Astrocyte (in vitro differentiated cells and primary cell): ENCODE measurements at regions not wholly inside any gene's neighbourhood (a gene's known extent, or its start where the extent isn't known, plus 50 kb on each side); places are given as distances from the start of the nearest gene placed in this dataset.

Experiments used
- DNase-seq: peaks from one replicate; pipeline ENCODE4 v3.0.0-alpha.2; 2010; ENCODE audit warnings: low read depth
- FAIRE-seq: peaks from 2 replicates; lab custom pipeline; 2011; peaks lifted over from hg19 to GRCh38; lab: Jason Lieb, UNC
- H2AFZ ChIP-seq: 2 replicates; pipeline ENCODE4 v1.6.0; 2012; ENCODE audit warnings: low read depth, low read length, inconsistent platforms
- H3K27ac ChIP-seq: 2 replicates; pipeline ENCODE4 v1.5.1; 2011; ENCODE audit warnings: low read depth, low read length, inconsistent platforms
- H3K27me3 ChIP-seq: 2 replicates; pipeline ENCODE4 v1.6.0; 2011; ENCODE audit warnings: low read length, inconsistent platforms; ENCODE audit not compliant: insufficient read depth
- H3K36me3 ChIP-seq: 2 replicates; pipeline ENCODE4 v1.5.1; 2011; ENCODE audit warnings: low read length, inconsistent platforms; ENCODE audit not compliant: insufficient read depth
- H3K4me1 ChIP-seq: 2 replicates; pipeline ENCODE4 v1.5.1; 2011; ENCODE audit warnings: low read length, inconsistent platforms; ENCODE audit not compliant: insufficient read depth
- H3K4me2 ChIP-seq: 2 replicates; pipeline ENCODE4 v1.6.0; 2012; ENCODE audit warnings: low read length, inconsistent platforms
- H3K4me3 ChIP-seq: 2 replicates; pipeline ENCODE4 v1.5.1; 2011; ENCODE audit warnings: low read depth, mild to moderate bottlenecking, low read length, inconsistent platforms; ENCODE audit not compliant: insufficient read depth
- H3K79me2 ChIP-seq: 2 replicates; pipeline ENCODE4 v1.6.0; 2012; ENCODE audit warnings: mild to moderate bottlenecking, low read length, inconsistent platforms; ENCODE audit not compliant: insufficient read depth
- H3K9ac ChIP-seq: 2 replicates; pipeline ENCODE4 v1.6.0; 2012; ENCODE audit warnings: mild to moderate bottlenecking, low read length, inconsistent platforms
- H3K9me3 ChIP-seq: 2 replicates; pipeline ENCODE4 v1.5.1; 2012; ENCODE audit warnings: low read depth, mild to moderate bottlenecking, low read length, inconsistent platforms; ENCODE audit not compliant: insufficient read depth
- H4K20me1 ChIP-seq: 2 replicates; pipeline ENCODE4 v1.6.0; 2012; ENCODE audit warnings: low read length, inconsistent platforms; ENCODE audit not compliant: insufficient read depth
- H3K27ac Mint-ChIP-seq: one replicate; pipeline ENCODE4 v1.8.0; 2021; ENCODE audit warnings: mild to moderate bottlenecking, mixed read lengths; ENCODE audit not compliant: unreplicated experiment
- H3K27me3 Mint-ChIP-seq: one replicate; pipeline ENCODE4 v1.8.0; 2021; ENCODE audit warnings: low read depth, mixed read lengths; ENCODE audit not compliant: unreplicated experiment
- H3K36me3 Mint-ChIP-seq: one replicate; pipeline ENCODE4 v1.8.0; 2021; ENCODE audit warnings: low read depth, mixed read lengths; ENCODE audit not compliant: unreplicated experiment
- H3K4me1 Mint-ChIP-seq: one replicate; pipeline ENCODE4 v1.8.0; 2021; ENCODE audit warnings: low read depth, mixed read lengths; ENCODE audit not compliant: unreplicated experiment
- H3K4me3 Mint-ChIP-seq: one replicate; pipeline ENCODE4 v1.8.0; 2021; ENCODE audit warnings: mild to moderate bottlenecking, moderate library complexity, mixed read lengths; ENCODE audit not compliant: unreplicated experiment
- H3K9me3 Mint-ChIP-seq: one replicate; pipeline ENCODE4 v1.8.0; 2021; ENCODE audit warnings: mild to moderate bottlenecking, mixed read lengths; ENCODE audit not compliant: unreplicated experiment
- CTCF ChIP-seq: IDR thresholded peaks from 2 replicates; pipeline ENCODE4 v1.5.1; 2011; ENCODE audit warnings: low read depth, mild to moderate bottlenecking, inconsistent platforms, low read length, moderate library complexity; ENCODE audit not compliant: insufficient read depth
- EZH2 ChIP-seq: IDR thresholded peaks from 2 replicates; pipeline ENCODE4 v1.6.1; 2012; ENCODE audit warnings: mild to moderate bottlenecking, low read length, inconsistent platforms; ENCODE audit not compliant: insufficient read depth

GRCh38 chr15:95559875-95560394, 770.6 kb upstream of the NR2F2 start:
- Histone ChIP-seq H3K4me3 (no peak overlapping the region), H3K36me3 (no peaks in the 10 kb centered on the region), H3K79me2 (no peaks in the 10 kb centered on the region), H3K27me3 (no peaks in the 10 kb centered on the region), H3K4me1 (peaks cover 34% of the 10 kb centered on the region), H4K20me1 (no peaks in the 10 kb centered on the region), H3K4me2 (peak overlapping the region; percentile 25), H3K9me3 (no peaks in the 10 kb centered on the region), H3K27ac (peak overlapping the region; percentile 95), H3K9ac (no peak overlapping the region), H2AFZ (no peak overlapping the region)
- peak overlapping the region; percentile 100 for H3K27ac Mint-ChIP-seq
- H3K36me3 Mint-ChIP-seq = no peaks in the 10 kb centered on the region
- DNase-seq (peak; percentile 94), FAIRE-seq (peak; percentile 84)
- H3K9me3 Mint-ChIP-seq = no peaks in the 10 kb centered on the region
- H3K4me3 Mint-ChIP-seq = no peak overlapping the region
- TF ChIP-seq CTCF = no peak
- H3K4me1 Mint-ChIP-seq = peaks cover 48% of the 10 kb centered on the region
- no peaks in the 10 kb centered on the region for H3K27me3 Mint-ChIP-seq

DNA sequence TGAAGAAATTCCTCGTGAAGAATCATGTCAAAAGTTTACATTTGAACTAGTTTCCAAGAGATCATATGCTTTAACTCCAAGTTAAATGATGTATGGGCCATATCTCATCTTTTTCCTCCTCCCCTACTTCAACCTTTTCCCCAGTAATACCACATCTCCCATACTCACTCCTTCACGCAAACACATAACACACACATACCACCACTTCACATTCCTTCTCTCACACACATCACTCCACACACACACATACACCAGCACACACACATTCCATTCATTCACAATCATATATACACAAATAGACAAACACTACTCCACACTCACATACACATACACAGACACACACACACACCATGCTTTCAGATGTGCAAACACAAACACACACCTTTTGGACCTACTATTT, 769.0 kb upstream of the NR2F2 start:
- Histone ChIP-seq H3K27ac (no peak overlapping the region), H3K27me3 (no peaks in the 10 kb centered on the region), H4K20me1 (no peaks in the 10 kb centered on the region), H3K4me2 (no peak overlapping the region), H3K36me3 (no peaks in the 10 kb centered on the region), H3K79me2 (no peaks in the 10 kb centered on the region), H2AFZ (no peak overlapping the region), H3K4me3 (no peak overlapping the region), H3K9me3 (no peaks in the 10 kb centered on the region), H3K4me1 (peaks cover 31% of the 10 kb centered on the region), H3K9ac (no peak overlapping the region)
- Mint-ChIP-seq H3K36me3 (no peaks in the 10 kb centered on the region), H3K4me3 (peak overlapping the region; percentile 9), H3K4me1 (peaks cover 42% of the 10 kb centered on the region), H3K27me3 (no peaks in the 10 kb centered on the region), H3K9me3 (no peaks in the 10 kb centered on the region), H3K27ac (peak overlapping the region; percentile 78)
- FAIRE-seq (peak; percentile 26), DNase-seq (peak; percentile 62)
- TF ChIP-seq CTCF (no peak), EZH2 (no peak)

- Histone ChIP-seq H3K9me3 (no peaks in the 10 kb centered on the region), H3K27ac (no peak overlapping the region), H3K4me3 (no peak overlapping the region), H3K4me1 (peaks cover 12% of the 10 kb centered on the region), H3K36me3 (no peaks in the 10 kb centered on the region), H3K27me3 (no peaks in the 10 kb centered on the region), H4K20me1 (no peaks in the 10 kb centered on the region), H2AFZ (no peak overlapping the region), H3K9ac (no peak overlapping the region), H3K4me2 (no peak overlapping the region), H3K79me2 (no peaks in the 10 kb centered on the region)
- no peaks in the 10 kb centered on the region for H3K36me3 Mint-ChIP-seq
- TF ChIP-seq CTCF = no peak
- no peak for TF ChIP-seq EZH2
- H3K9me3 Mint-ChIP-seq = no peaks in the 10 kb centered on the region
- peaks cover 28% of the 10 kb centered on the region for H3K4me1 Mint-ChIP-seq
- no peak overlapping the region for H3K4me3 Mint-ChIP-seq
- H3K27me3 Mint-ChIP-seq = no peaks in the 10 kb centered on the region
- no peak for FAIRE-seq
- no peak for DNase-seq
- no peak overlapping the region for H3K27ac Mint-ChIP-seq
These were observed 766.9 kb upstream of the NR2F2 start for GRCh38 chr15:95563634-95564033.
